ENCODE measurements at regions not wholly inside any gene's neighbourhood (a gene's known extent, or its start where the extent isn't known, plus 50 kb on each side); places are given as distances from the start of the nearest gene placed in this dataset.

DNA sequence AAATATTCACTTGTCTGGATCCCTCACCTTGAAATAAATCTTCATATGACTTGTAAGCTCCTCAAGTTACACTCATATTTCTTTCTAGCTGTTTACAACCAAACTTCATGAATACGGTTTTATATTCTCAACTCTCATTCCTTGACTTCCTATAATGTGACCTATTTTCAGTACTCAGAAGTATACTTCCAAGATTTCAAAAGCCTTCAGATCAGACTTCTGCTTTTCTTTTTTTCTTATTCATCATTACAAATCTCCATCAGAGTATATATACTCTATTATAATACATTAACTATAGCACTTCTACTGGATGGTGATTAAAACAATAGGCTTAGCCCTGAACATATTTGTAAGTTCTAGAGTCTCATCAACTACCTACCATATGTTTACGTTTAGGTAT lies 123.6 kb upstream of the ALCAM start:
- no peaks in the 10 kb centered on the region for H3K79me1 ChIP-seq (ENCODE audit: insufficient read depth, low read depth, low read length, poor library complexity, severe bottlenecking)
- no peak overlapping the region for H3K18ac ChIP-seq (ENCODE audit: insufficient read length, low read depth, low read length)
- no peak overlapping the region for H3K23ac ChIP-seq (ENCODE audit: insufficient read length, low read depth, low read length)
- H2AFZ ChIP-seq (ENCODE audit: low read length): no peak overlapping the region
- Mint-ChIP-seq H3K4me1 (peaks cover 12 to 13% of the 10 kb centered on the region in 2 experiments), H3K4me3 (no peak overlapping the region), H3K27ac (no peak overlapping the region), H3K36me3 (ENCODE audit: insufficient read depth in 1 of 3, low read depth in 3 of 3) (no peaks in the 10 kb centered on the region), H3K9me3 (no peaks in the 10 kb centered on the region), H3K27me3 (ENCODE audit: low read depth) (no peaks in the 10 kb centered on the region)
- H3K79me2 ChIP-seq (ENCODE audit: insufficient read depth, low read length): no peaks in the 10 kb centered on the region
- no peak overlapping the region for H2AK5ac ChIP-seq (ENCODE audit: insufficient read length, low read length)
- no peak overlapping the region for H4K5ac ChIP-seq (ENCODE audit: insufficient read length, low read depth, low read length)
- TF ChIP-seq CTCF (conservative IDR thresholded peaks at IDR 0.05): no peak
- H3K4ac ChIP-seq (ENCODE audit: low read depth, low read length): no peak overlapping the region
- H3K9me3 ChIP-seq (ENCODE audit: control insufficient read depth, low read depth, low read length): no peaks in the 10 kb centered on the region
- H4K20me1 ChIP-seq (ENCODE audit: control insufficient read depth, insufficient read depth, insufficient read length): no peaks in the 10 kb centered on the region
- H2BK20ac ChIP-seq (ENCODE audit: low read depth, low read length, poor library complexity, severe bottlenecking): no peak overlapping the region
- no peak overlapping the region for H4K8ac ChIP-seq (replicated peaks; ENCODE audit: insufficient read length, low read depth, low read length)
- no peak overlapping the region for H2BK5ac ChIP-seq (ENCODE audit: insufficient read length, low read length)
- H3K23me2 ChIP-seq (ENCODE audit: insufficient read length, low read depth, low read length, poor library complexity, severe bottlenecking): no peaks in the 10 kb centered on the region
- no peak overlapping the region for H3K9ac ChIP-seq (ENCODE audit: extremely low read depth, insufficient read length, low read length)
- H2BK15ac ChIP-seq (ENCODE audit: low read depth, low read length): no peak overlapping the region
- H3K4me1 ChIP-seq (ENCODE audit: insufficient read depth, low read length): peaks cover 3% of the 10 kb centered on the region; the same call in 1 of the 2 replicates
- no peaks in the 10 kb centered on the region for H3K27me3 ChIP-seq (ENCODE audit: insufficient read depth, low read length)
- H4K91ac ChIP-seq (ENCODE audit: insufficient read length, low read depth, low read length): no peak overlapping the region
- H2BK120ac ChIP-seq (ENCODE audit: low read depth, low read length, poor library complexity, severe bottlenecking): no peak overlapping the region
- WGBS (ENCODE audit: extremely low coverage, insufficient read length, low lambda C conversion rate): no CpG with 5 or more reads among the region's 2 CpGs
- H3T11ph ChIP-seq (ENCODE audit: low read length): no peak overlapping the region
- H3K4me2 ChIP-seq (ENCODE audit: insufficient read depth, insufficient read length, low read length): no peak overlapping the region
- H2BK12ac ChIP-seq (ENCODE audit: insufficient read length, low read depth, low read length): no peak overlapping the region
- H3K14ac ChIP-seq (ENCODE audit: insufficient read depth, low read length): no peak overlapping the region
- H3K27ac ChIP-seq (ENCODE audit: insufficient read length, low read depth, low read length): no peak overlapping the region
- no peak for DNase-seq
- no peak overlapping the region for H3K56ac ChIP-seq (ENCODE audit: insufficient read length, low read depth, low read length)
